H1 (cell line): ENCODE measurements at regions not wholly inside any gene's neighbourhood (a gene's known extent, or its start where the extent isn't known, plus 50 kb on each side); places are given as distances from the start of the nearest gene placed in this dataset.

Source experiments
- CTCF ChIA-PET: fragments of 300-600 bp; sonication (Branson Sonifier 250); formaldehyde crosslinking; loops from one replicate; lab custom pipeline; 2021; ENCODE audit not compliant: partially characterized antibody; lab: Charles Lee
- POLR2A ChIA-PET: fragments of 300-600 bp; sonication (Branson Sonifier 250); formaldehyde crosslinking; loops from one replicate; lab custom pipeline; 2021; ENCODE audit warnings: inconsistent platforms; ENCODE audit not compliant: partially characterized antibody; lab: Charles Lee
- DNase-seq, 2 experiments: peaks; one replicate each; pipeline versions ENCODE4 v3.0.0 to v3.0.0-alpha.2; 2010 to 2022; ENCODE audit warnings: low spot score in 2 of 2, low read depth in 1 of 2, mixed read lengths in 1 of 2
- FAIRE-seq: peaks from 2 replicates; lab custom pipeline; 2011; peaks lifted over from hg19 to GRCh38; lab: Jason Lieb, UNC
- H2AFZ ChIP-seq: 2 replicates; pipeline ENCODE4 v1.8.1; 2012; ENCODE audit warnings: low read length, inconsistent platforms
- H2AK5ac ChIP-seq: 2 replicates; pipeline ENCODE4 v1.6.1; 2013; ENCODE audit warnings: low read depth, low read length
- H2BK120ac ChIP-seq: replicated peaks from 2 replicates; pipeline ENCODE3; 2013; ENCODE audit warnings: low read depth, low read length, inconsistent platforms
- H2BK12ac ChIP-seq: 2 replicates; pipeline ENCODE4 v1.6.1; 2013; ENCODE audit warnings: low read depth, low read length
- H2BK15ac ChIP-seq: 2 replicates; pipeline ENCODE4 v1.6.1; 2013; ENCODE audit warnings: low read length
- H2BK20ac ChIP-seq: 2 replicates; pipeline ENCODE4 v1.6.1; 2013; ENCODE audit warnings: low read length
- H2BK5ac ChIP-seq: 2 replicates; pipeline ENCODE4 v1.6.1; 2013; ENCODE audit warnings: low read depth, low read length
- H3K14ac ChIP-seq: 2 replicates; pipeline ENCODE4 v1.6.1; 2013; ENCODE audit warnings: inconsistent platforms; ENCODE audit not compliant: insufficient read length
- H3K18ac ChIP-seq: 2 replicates; pipeline ENCODE4 v1.6.1; 2013; ENCODE audit warnings: low read length; ENCODE audit errors: extremely low read depth
- H3K23ac ChIP-seq: 2 replicates; pipeline ENCODE4 v1.6.1; 2013; ENCODE audit warnings: inconsistent platforms; ENCODE audit not compliant: insufficient read length
- H3K23me2 ChIP-seq: 2 replicates; pipeline ENCODE4 v1.6.1; 2013; ENCODE audit warnings: low read depth, low read length
- H3K27ac ChIP-seq: 2 replicates; pipeline ENCODE4 v1.6.1; 2011; ENCODE audit warnings: low read depth, low read length, inconsistent platforms
- H3K27me3 ChIP-seq, 4 experiments: replicated peaks in 1 of 4; 1 replicate in 1 of 4; 2 replicates in 3 of 4; pipeline versions ENCODE4 v1.6.1 to v1.8.1; 2011 to 2013; ENCODE audit warnings: low read length in 3 of 4, mild to moderate bottlenecking in 3 of 4, inconsistent platforms in 2 of 4, mixed read lengths in 2 of 4, moderate library complexity in 1 of 4; ENCODE audit not compliant: control insufficient read depth in 3 of 4, insufficient read depth in 3 of 4; ENCODE audit errors: extremely low read depth in 1 of 4
- H3K36me3 ChIP-seq, 4 experiments: 2 replicates each; pipeline versions ENCODE4 v1.6.1 to v1.8.1; 2011 to 2013; ENCODE audit warnings: mild to moderate bottlenecking in 4 of 4, low read length in 3 of 4, moderate library complexity in 2 of 4, control low read depth in 1 of 4, inconsistent platforms in 1 of 4; ENCODE audit not compliant: insufficient read depth in 4 of 4, control insufficient read depth in 2 of 4
- H3K4ac ChIP-seq: replicated peaks from 2 replicates; pipeline ENCODE3; 2013; ENCODE audit warnings: low read length, low read depth, mixed read lengths, inconsistent platforms; ENCODE audit not compliant: insufficient read length
- H3K4me1 ChIP-seq, 4 experiments: replicated peaks in 1 of 4; 1 replicate in 1 of 4; 2 replicates in 3 of 4; pipeline versions ENCODE4 v1.6.1 to v1.8.1; 2011 to 2013; ENCODE audit warnings: low read length in 3 of 4, inconsistent platforms in 2 of 4, mixed read lengths in 1 of 4; ENCODE audit not compliant: insufficient read depth in 4 of 4, control insufficient read depth in 3 of 4
- H3K4me2 ChIP-seq, 2 experiments: 2 replicates each; pipeline versions ENCODE4 v1.6.1 to v1.8.1; 2011 to 2013; ENCODE audit warnings: low read depth in 2 of 2, low read length in 2 of 2, control low read depth in 1 of 2, inconsistent platforms in 1 of 2, mild to moderate bottlenecking in 1 of 2; ENCODE audit not compliant: insufficient read depth in 1 of 2
- H3K4me3 ChIP-seq, 4 experiments: fragments of 200-600, 300-600 bp in 1 of 4; sonication (generic), shearing (Covaris generic), sonication (Bioruptor Twin) in 1 of 4; 2 replicates each; pipeline versions ENCODE4 v1.5.1 to v1.8.1; 2011 to 2016; ENCODE audit warnings: low read length in 4 of 4, low read depth in 3 of 4, control low read depth in 2 of 4, inconsistent platforms in 2 of 4, mild to moderate bottlenecking in 2 of 4, mixed read lengths in 1 of 4, moderate library complexity in 1 of 4; ENCODE audit not compliant: insufficient read depth in 2 of 4; ENCODE audit errors: extremely low read depth in 1 of 4
- H3K56ac ChIP-seq: replicated peaks from 2 replicates; pipeline ENCODE3; 2013; ENCODE audit warnings: low read depth, mild to moderate bottlenecking, mixed read lengths, low read length, inconsistent platforms; ENCODE audit not compliant: insufficient read length
- H3K79me1 ChIP-seq: 2 replicates; pipeline ENCODE4 v1.6.1; 2013; ENCODE audit warnings: low read depth, low read length, control low read depth
- H3K79me2 ChIP-seq, 2 experiments: 2 replicates each; pipeline versions ENCODE4 v1.6.1 to v1.8.1; 2012 to 2013; ENCODE audit warnings: low read length in 2 of 2, mild to moderate bottlenecking in 2 of 2, inconsistent platforms in 1 of 2; ENCODE audit not compliant: insufficient read depth in 2 of 2, control insufficient read depth in 1 of 2
- H3K9ac ChIP-seq, 4 experiments: replicated peaks in 1 of 4; 1 replicate in 1 of 4; 2 replicates in 3 of 4; pipeline versions ENCODE4 v1.6.1 to v1.8.1; 2011 to 2013; ENCODE audit warnings: low read depth in 3 of 4, low read length in 3 of 4, control low read depth in 2 of 4, mild to moderate bottlenecking in 2 of 4, moderate library complexity in 2 of 4, inconsistent platforms in 1 of 4; ENCODE audit errors: extremely low read depth in 1 of 4
- H3K9me3 ChIP-seq, 2 experiments: 2 replicates each; pipeline versions ENCODE4 v1.6.1 to v1.8.1; 2012 to 2013; ENCODE audit warnings: mild to moderate bottlenecking in 2 of 2, moderate library complexity in 2 of 2, control low read depth in 1 of 2, inconsistent platforms in 1 of 2, low read depth in 1 of 2, low read length in 1 of 2, mixed read lengths in 1 of 2; ENCODE audit not compliant: insufficient read depth in 2 of 2
- H4K20me1 ChIP-seq, 2 experiments: replicated peaks in 1 of 2; 2 replicates each; pipeline versions ENCODE3 to v1.8.1; 2011 to 2013; ENCODE audit warnings: inconsistent platforms in 2 of 2, low read length in 2 of 2, mild to moderate bottlenecking in 1 of 2; ENCODE audit not compliant: insufficient read depth in 2 of 2, control insufficient read depth in 1 of 2
- H4K5ac ChIP-seq: 2 replicates; pipeline ENCODE4 v1.6.1; 2013; ENCODE audit warnings: low read length, low read depth, mixed read lengths, inconsistent platforms; ENCODE audit not compliant: insufficient read length
- H4K8ac ChIP-seq: 2 replicates; pipeline ENCODE4 v1.8.0; 2013; ENCODE audit warnings: mild to moderate bottlenecking, moderate library complexity, low read length, inconsistent platforms; ENCODE audit not compliant: insufficient read depth; ENCODE audit errors: extremely low read depth
- H4K91ac ChIP-seq: replicated peaks from 2 replicates; pipeline ENCODE3; 2013; ENCODE audit warnings: low read length, mixed read lengths, inconsistent platforms; ENCODE audit not compliant: insufficient read length
- HDAC6 ChIP-seq: IDR thresholded peaks from one replicate; pipeline ENCODE4 v1.7.1; 2012; ENCODE audit warnings: low read depth, mild to moderate bottlenecking, inconsistent platforms, low read length, moderate library complexity
- NRF1 ChIP-seq: IDR thresholded peaks from 2 replicates; pipeline ENCODE4 v1.6.1; 2011; ENCODE audit warnings: mild to moderate bottlenecking, low read depth, low read length, improper control_type of control experiment
- PHF8 ChIP-seq: fragments of 200-600 bp; sonication (generic); conservative IDR thresholded peaks from 2 replicates; pipeline ENCODE4 v1.7.1; 2012; ENCODE audit warnings: low read depth, mild to moderate bottlenecking, inconsistent platforms, low read length, moderate library complexity
- RAD21 ChIP-seq, 2 experiments: IDR thresholded peaks in 1 of 2; conservative IDR thresholded peaks in 1 of 2; 2 replicates each; pipeline ENCODE4 v1.6.1; 2011; ENCODE audit warnings: low read depth in 2 of 2, low read length in 2 of 2, improper control_type of control experiment in 1 of 2, inconsistent platforms in 1 of 2, mild to moderate bottlenecking in 1 of 2, moderate library complexity in 1 of 2
- SIX5 ChIP-seq: IDR thresholded peaks from 2 replicates; pipeline ENCODE4 v1.6.1; 2011; ENCODE audit warnings: mild to moderate bottlenecking, low read depth, low read length
- TCF12 ChIP-seq: IDR thresholded peaks from 2 replicates; pipeline ENCODE4 v1.6.1; 2011; ENCODE audit warnings: low read depth, mild to moderate bottlenecking, low read length
- TEAD4 ChIP-seq: IDR thresholded peaks from 2 replicates; pipeline ENCODE4 v1.6.1; 2012; ENCODE audit warnings: low read depth, low read length, inconsistent platforms, mixed read lengths
- ZNF274 ChIP-seq: IDR thresholded peaks from 2 replicates; pipeline ENCODE4 v1.7.0; 2012; ENCODE audit warnings: low read length, borderline replicate concordance; ENCODE audit errors: extremely low read depth
- WGBS, 2 experiments: shearing (Covaris generic) in 1 of 2; methylation state at CpG; one replicate each; pipeline versions ENCODE4 v1.1.6 to v1.1.7; 2013 to 2015; ENCODE audit warnings: low lambda C conversion rate in 2 of 2, mixed read lengths in 2 of 2, inconsistent platforms in 1 of 2, low coverage in 1 of 2, missing lambda C conversion rate in 1 of 2; ENCODE audit not compliant: insufficient replicate concordance in 2 of 2, insufficient coverage in 1 of 2, insufficient read length in 1 of 2; ENCODE audit errors: extremely low coverage in 1 of 2, missing lambda C conversion rate in 1 of 2; 5-methylcytosine and 5-hydroxymethylcytosine counted together
- TF ChIP-seq, protein P1 (sequence below): IDR thresholded peaks from 2 replicates; pipeline ENCODE4 v1.6.1; 2012; ENCODE audit warnings: low read length, inconsistent platforms

GRCh38 chr7:106553446-106553836, 107.5 kb downstream of the CCDC71L start:
- no peak overlapping the region for H3K56ac ChIP-seq
- H2BK5ac ChIP-seq, result no peak overlapping the region
- no peak overlapping the region for H4K91ac ChIP-seq
- no peaks in the 10 kb centered on the region for H3K9me3 ChIP-seq
- no peak overlapping the region for H3K23ac ChIP-seq
- H3K4me3 ChIP-seq, result no peak overlapping the region
- H4K5ac ChIP-seq, result no peak overlapping the region
- no peaks in the 10 kb centered on the region for H3K36me3 ChIP-seq
- H3K27ac ChIP-seq, result no peak overlapping the region
- H2BK20ac ChIP-seq, result no peak overlapping the region
- no peaks in the 10 kb centered on the region for H3K79me1 ChIP-seq
- H2AK5ac ChIP-seq, result no peak overlapping the region
- FAIRE-seq (no peak), DNase-seq (no peak)
- H3K27me3 ChIP-seq, result no peaks in the 10 kb centered on the region
- TF ChIP-seq PHF8 (no peak), NRF1 (no peak), TCF12 (no peak), HDAC6 (no peak), RAD21 (IDR thresholded peaks at IDR 0.05 in 1 of 2, conservative IDR thresholded peaks at IDR 0.05 in 1 of 2; ENCODE audit: low read depth in 2 of 2, low read length in 2 of 2) (no peak), TEAD4 (no peak), ZNF274 (no peak), SIX5 (no peak)
- TF ChIP-seq, protein P1, sequence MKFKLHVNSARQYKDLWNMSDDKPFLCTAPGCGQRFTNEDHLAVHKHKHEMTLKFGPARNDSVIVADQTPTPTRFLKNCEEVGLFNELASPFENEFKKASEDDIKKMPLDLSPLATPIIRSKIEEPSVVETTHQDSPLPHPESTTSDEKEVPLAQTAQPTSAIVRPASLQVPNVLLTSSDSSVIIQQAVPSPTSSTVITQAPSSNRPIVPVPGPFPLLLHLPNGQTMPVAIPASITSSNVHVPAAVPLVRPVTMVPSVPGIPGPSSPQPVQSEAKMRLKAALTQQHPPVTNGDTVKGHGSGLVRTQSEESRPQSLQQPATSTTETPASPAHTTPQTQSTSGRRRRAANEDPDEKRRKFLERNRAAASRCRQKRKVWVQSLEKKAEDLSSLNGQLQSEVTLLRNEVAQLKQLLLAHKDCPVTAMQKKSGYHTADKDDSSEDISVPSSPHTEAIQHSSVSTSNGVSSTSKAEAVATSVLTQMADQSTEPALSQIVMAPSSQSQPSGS, result no peak
- H2BK12ac ChIP-seq, result no peak overlapping the region
- no peak overlapping the region for H2BK15ac ChIP-seq
- ChIA-PET POLR2A (no interaction called here), CTCF (interaction anchor here (1.2 to 2.7 kb wide), 2 partner anchors 10 to 11 kb away, joined by 4 to 13 read pairs; no protein-coding TSS in a partner anchor)
- no peak overlapping the region for H3K9ac ChIP-seq
- H3K4me2 ChIP-seq, result no peak overlapping the region
- no peak overlapping the region for H3K18ac ChIP-seq
- no peaks in the 10 kb centered on the region for H3K79me2 ChIP-seq
- H3K14ac ChIP-seq, result no peak overlapping the region
- no peaks in the 10 kb centered on the region for H3K23me2 ChIP-seq
- no peak overlapping the region for H2AFZ ChIP-seq
- H4K20me1 ChIP-seq, result no peaks in the 10 kb centered on the region
- H3K4me1 ChIP-seq, result no peaks in the 10 kb centered on the region
- 84% methylated on average over 3 of the region's 3 CpGs; no CpG with 5 or more reads in 1 of the 2 experiments for WGBS, 2 experiments
- no peak overlapping the region for H3K4ac ChIP-seq
- H4K8ac ChIP-seq, result no peak overlapping the region
- H2BK120ac ChIP-seq, result no peak overlapping the region
